Activated CD4-positive, alpha-beta T cell treated with anti-CD3 and anti-CD28 coated beads, Interleukin-2, amount 50 U/mL, for 24 hours (primary cell): ENCODE measurements at regions not wholly inside any gene's neighbourhood (a gene's known extent, or its start where the extent isn't known, plus 50 kb on each side); places are given as distances from the start of the nearest gene placed in this dataset.
"Not testable (repeated sequence)": the region's sequence is repeated elsewhere in the genome, so short reads cannot be mapped to it uniquely, and the experiment has no call there.

Experiments used
- DNase-seq, 2 donors: peaks; one replicate each; pipeline ENCODE4 v3.0.0-alpha.2; 2020; ENCODE audit warnings: low read depth in 1 of 2, low spot score in 1 of 2

DNA sequence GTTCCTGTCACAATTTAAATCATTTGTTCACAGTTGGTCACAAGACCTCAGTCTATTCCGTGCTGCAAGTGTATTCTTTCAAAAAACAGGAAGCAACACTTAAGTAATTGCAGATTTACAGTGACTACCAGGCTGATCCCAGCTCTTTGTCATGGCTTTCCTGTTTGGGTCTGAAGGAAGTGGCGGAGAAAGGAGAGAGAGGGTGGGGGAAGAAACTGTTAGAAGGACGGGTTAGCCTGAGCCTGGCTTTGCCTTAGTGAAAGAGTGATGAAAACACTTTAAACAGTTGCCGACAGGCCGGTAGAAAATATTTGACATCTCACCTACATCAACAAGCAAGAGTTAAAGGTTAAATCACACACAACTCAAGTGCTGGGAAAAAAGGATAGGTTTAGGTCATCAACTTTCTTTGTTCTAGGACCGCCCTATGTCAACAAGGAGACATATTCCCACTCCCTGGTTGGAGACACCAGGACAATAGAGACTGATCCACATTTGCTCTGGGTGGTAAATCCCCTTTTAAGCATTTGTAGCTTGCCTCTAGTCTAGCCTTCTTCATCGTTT is 102.2 kb upstream of the DAB2 start:
- no peak for DNase-seq

DNA sequence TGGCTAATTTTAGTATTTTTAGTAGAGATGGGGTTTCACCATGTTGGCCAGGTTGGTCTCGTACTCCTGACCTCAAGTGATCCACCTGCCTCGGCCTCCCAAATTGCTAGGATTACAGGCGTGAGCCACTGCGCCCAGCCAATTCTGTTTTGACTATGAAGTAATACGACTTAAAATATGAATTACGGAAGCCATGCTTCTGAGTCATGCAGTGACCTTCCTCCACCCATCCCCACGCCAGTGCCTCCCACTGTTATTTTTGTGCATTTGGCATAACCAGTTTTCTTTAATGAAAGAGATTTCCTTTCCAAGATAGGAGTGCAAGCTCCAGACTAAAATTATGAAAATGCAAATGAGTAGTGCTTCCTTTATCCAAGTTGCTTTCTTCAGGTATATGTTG is 101.0 kb upstream of the DAB2 start:
- DNase-seq = not testable (repeated sequence)

- no peak for DNase-seq
These were observed 100.5 kb upstream of the DAB2 start for GRCh38 chr5:39525271-39525670.

GRCh38 chr5:39523821-39524220 is 99.0 kb upstream of the DAB2 start:
- DNase-seq = no peak

- DNase-seq = no peak
These were observed 97.3 kb upstream of the DAB2 start for GRCh38 chr5:39521940-39522590.

DNA sequence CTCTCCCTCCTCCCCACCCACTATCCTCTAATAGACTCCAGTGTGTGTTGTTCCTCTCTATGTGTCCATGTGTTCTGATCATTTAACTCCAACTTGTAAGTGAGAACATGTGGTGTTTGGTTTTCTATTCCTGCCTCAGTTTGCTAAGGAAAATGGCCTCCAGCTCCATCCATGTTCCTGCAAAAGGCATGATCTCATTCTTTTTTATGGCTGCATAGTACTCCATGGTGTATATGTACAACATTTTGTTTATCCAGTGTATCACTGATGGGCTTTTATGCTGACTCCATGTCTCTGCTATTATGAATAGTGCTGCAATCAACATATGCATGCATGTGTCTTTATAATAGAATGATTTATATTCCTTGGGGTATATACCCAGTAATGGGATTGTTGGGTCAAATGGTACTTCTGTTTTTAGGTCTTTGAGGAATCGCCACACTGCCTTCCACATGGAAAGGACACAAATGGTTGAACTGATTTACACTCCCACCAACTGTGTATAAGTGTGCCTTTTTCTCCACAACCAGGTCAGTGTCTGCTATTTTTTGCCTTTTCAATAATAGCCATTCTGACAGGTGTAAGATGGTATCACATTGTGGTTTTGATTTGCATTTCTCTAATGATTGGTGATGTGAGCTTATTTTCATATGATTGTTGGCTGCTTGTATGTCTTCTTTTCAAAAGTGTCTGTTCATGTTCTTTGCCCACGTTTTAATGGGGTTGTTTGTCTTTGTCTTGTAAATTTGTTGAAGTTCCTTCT is 96.5 kb upstream of the DAB2 start:
- no peak for DNase-seq

DNA sequence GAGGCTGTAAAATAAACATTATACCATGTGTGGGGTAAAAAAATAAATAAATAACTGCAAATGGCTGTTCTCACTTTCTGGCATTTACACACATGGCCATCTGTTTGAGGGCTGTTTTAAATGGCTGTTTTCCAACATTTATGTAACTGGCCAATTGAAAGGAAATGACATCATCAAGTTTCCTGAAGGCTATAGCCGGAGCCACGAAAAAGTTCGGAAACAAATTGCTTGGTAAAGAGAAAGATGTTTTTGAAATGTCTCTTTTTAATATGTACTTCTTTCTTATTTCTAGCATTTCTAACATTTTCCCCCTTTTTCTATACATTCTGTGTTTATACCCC is 95.4 kb upstream of the DAB2 start:
- DNase-seq = no peak

GRCh38 chr5:39519566-39520231 is 94.9 kb upstream of the DAB2 start:
- no peak for DNase-seq

GRCh38 chr5:39519079-39519478 is 94.3 kb upstream of the DAB2 start:
- no peak for DNase-seq

DNA sequence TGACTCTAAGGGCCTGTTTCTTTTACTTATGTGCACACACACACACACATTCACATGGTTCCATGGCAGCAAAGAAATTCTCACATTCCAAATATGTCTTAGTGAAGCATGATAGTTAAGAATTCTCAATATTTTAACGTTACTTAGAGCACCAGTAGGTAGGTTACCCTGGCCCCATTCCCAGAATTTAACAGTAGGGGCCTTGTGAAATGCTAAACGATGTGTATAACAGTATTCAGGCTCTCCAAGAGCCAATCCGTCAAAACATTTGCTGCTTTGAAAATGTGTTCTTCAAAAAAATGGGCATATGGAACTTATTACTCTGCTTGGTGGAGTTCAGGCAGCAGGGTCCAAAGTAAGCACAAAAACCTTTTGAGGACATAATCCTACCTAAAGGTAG is 93.7 kb upstream of the DAB2 start:
- no peak for DNase-seq

DNA sequence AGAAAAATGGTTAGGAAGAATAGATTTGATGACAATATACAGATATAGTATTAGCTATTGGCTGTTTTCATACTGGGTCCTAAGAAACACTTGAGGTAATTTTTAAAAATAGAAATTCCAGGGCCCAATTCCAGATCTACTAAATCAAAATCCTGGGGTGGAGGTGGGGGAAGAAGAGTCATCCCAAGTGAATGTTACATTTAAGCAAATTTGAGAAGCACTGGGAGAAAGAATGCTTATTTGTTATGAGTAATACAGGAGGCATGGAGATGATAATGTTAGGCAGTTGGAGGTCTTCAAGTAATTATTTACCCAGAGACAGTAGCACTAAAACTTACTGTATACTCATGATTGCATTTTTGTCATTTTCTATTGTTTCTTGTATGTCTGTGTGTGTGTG is 93.0 kb upstream of the DAB2 start:
- DNase-seq = no peak

DNA sequence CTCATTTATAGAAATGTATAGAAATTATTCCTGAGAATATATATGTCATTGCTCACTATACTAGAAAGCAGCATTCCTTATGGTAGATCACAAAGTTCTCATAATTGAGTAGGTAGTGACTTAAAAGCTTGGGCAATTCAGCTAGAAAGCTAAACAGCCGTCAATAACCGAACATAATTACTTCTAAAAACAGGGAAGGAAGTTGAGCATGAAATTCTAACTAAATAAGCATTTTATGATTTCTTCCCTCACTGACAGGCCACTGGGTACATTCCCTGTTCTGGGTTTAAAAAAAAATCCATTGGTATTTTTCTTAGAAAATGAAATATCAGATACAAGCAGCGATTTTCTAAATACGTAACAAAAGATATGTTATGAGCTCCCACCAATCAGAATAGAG is 91.1 kb upstream of the DAB2 start:
- no peak for DNase-seq

GRCh38 chr5:39513236-39513635 is 88.5 kb upstream of the DAB2 start:
- DNase-seq = no peak

- no peak for DNase-seq
These were observed 81.4 kb upstream of the DAB2 start for GRCh38 chr5:39506211-39506610.

- DNase-seq = no peak
These were observed 81.0 kb upstream of the DAB2 start for GRCh38 chr5:39505791-39506190.

GRCh38 chr5:39505363-39505762 is 80.6 kb upstream of the DAB2 start:
- DNase-seq = no peak

- DNase-seq = no peak
These were observed 78.4 kb upstream of the DAB2 start for GRCh38 chr5:39503155-39503554.

- no peak for DNase-seq
These were observed 77.9 kb upstream of the DAB2 start for GRCh38 chr5:39502704-39503103.

DNA sequence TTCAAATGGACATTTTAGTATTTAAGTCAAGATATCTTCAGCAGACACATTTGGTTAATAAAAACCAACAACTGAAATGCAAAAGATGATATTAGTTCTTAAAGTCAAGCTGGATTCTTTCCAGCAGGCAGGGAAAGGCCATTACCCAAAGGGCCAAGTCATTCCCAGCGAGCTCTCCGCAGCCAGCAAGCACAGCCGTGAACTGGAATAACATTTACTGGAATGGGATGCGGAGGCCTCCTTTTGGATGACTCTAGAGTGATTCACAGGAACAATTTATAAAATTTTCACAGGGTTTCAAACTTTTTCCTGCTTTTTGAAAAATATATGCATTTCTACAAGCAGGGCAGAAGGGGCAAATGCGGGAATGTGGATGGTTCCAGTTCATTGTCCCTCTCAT is 76.6 kb upstream of the DAB2 start:
- no peak for DNase-seq

- no peak for DNase-seq
These were observed 75.9 kb upstream of the DAB2 start for GRCh38 chr5:39500551-39501175.

DNA sequence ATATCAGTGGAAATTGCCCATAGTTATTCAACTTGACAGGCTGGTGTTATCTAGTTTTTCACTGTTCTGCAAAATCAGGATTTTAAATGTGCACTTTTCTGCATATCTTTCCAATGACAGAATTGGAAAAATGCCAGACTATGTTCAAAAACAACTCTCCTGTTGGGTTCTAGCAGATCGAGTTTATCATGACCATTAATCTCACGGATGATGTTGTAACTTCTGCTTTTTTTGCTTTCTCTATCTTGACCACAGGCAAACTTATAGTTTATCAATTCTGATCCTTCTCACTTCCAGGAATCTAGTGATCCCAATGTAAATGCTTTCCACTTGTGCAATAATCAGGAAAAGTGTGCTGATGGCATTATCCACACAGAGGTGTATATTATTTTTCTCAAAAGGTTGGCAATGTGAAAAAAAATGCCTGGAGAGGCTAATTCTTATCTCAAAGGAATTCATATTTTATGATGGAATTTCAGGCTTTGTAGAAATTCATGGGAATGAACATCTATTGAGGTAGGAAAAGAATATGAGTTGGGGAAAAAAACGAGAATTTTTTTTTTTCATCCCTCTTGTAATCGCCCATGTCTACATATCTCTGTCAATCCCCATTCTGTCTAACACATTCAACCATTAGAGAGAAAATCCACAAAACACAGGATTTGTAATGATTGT is 73.6 kb upstream of the DAB2 start:
- DNase-seq = no peak
